H1 (cell line): ENCODE measurements at regions not wholly inside any gene's neighbourhood (a gene's known extent, or its start where the extent isn't known, plus 50 kb on each side); places are given as distances from the start of the nearest gene placed in this dataset.

Experiments
- CTCF ChIA-PET: fragments of 300-600 bp; sonication (Branson Sonifier 250); formaldehyde crosslinking; loops from one replicate; lab custom pipeline; 2021; ENCODE audit not compliant: partially characterized antibody; lab: Charles Lee
- POLR2A ChIA-PET: fragments of 300-600 bp; sonication (Branson Sonifier 250); formaldehyde crosslinking; loops from one replicate; lab custom pipeline; 2021; ENCODE audit warnings: inconsistent platforms; ENCODE audit not compliant: partially characterized antibody; lab: Charles Lee
- DNase-seq, 2 experiments: peaks; one replicate each; pipeline versions ENCODE4 v3.0.0 to v3.0.0-alpha.2; 2010 to 2022; ENCODE audit warnings: low spot score in 2 of 2, low read depth in 1 of 2, mixed read lengths in 1 of 2
- FAIRE-seq: peaks from 2 replicates; lab custom pipeline; 2011; peaks lifted over from hg19 to GRCh38; lab: Jason Lieb, UNC
- H2AFZ ChIP-seq: 2 replicates; pipeline ENCODE4 v1.8.1; 2012; ENCODE audit warnings: low read length, inconsistent platforms
- H2AK5ac ChIP-seq: 2 replicates; pipeline ENCODE4 v1.6.1; 2013; ENCODE audit warnings: low read depth, low read length
- H2BK120ac ChIP-seq: replicated peaks from 2 replicates; pipeline ENCODE3; 2013; ENCODE audit warnings: low read depth, low read length, inconsistent platforms
- H2BK12ac ChIP-seq: 2 replicates; pipeline ENCODE4 v1.6.1; 2013; ENCODE audit warnings: low read depth, low read length
- H2BK15ac ChIP-seq: 2 replicates; pipeline ENCODE4 v1.6.1; 2013; ENCODE audit warnings: low read length
- H2BK20ac ChIP-seq: 2 replicates; pipeline ENCODE4 v1.6.1; 2013; ENCODE audit warnings: low read length
- H2BK5ac ChIP-seq: 2 replicates; pipeline ENCODE4 v1.6.1; 2013; ENCODE audit warnings: low read depth, low read length
- H3K14ac ChIP-seq: 2 replicates; pipeline ENCODE4 v1.6.1; 2013; ENCODE audit warnings: inconsistent platforms; ENCODE audit not compliant: insufficient read length
- H3K18ac ChIP-seq: 2 replicates; pipeline ENCODE4 v1.6.1; 2013; ENCODE audit warnings: low read length; ENCODE audit errors: extremely low read depth
- H3K23ac ChIP-seq: 2 replicates; pipeline ENCODE4 v1.6.1; 2013; ENCODE audit warnings: inconsistent platforms; ENCODE audit not compliant: insufficient read length
- H3K23me2 ChIP-seq: 2 replicates; pipeline ENCODE4 v1.6.1; 2013; ENCODE audit warnings: low read depth, low read length
- H3K27ac ChIP-seq: 2 replicates; pipeline ENCODE4 v1.6.1; 2011; ENCODE audit warnings: low read depth, low read length, inconsistent platforms
- H3K27me3 ChIP-seq, 4 experiments: replicated peaks in 1 of 4; 1 replicate in 1 of 4; 2 replicates in 3 of 4; pipeline versions ENCODE4 v1.6.1 to v1.8.1; 2011 to 2013; ENCODE audit warnings: low read length in 3 of 4, mild to moderate bottlenecking in 3 of 4, inconsistent platforms in 2 of 4, mixed read lengths in 2 of 4, moderate library complexity in 1 of 4; ENCODE audit not compliant: control insufficient read depth in 3 of 4, insufficient read depth in 3 of 4; ENCODE audit errors: extremely low read depth in 1 of 4
- H3K36me3 ChIP-seq, 4 experiments: 2 replicates each; pipeline versions ENCODE4 v1.6.1 to v1.8.1; 2011 to 2013; ENCODE audit warnings: mild to moderate bottlenecking in 4 of 4, low read length in 3 of 4, moderate library complexity in 2 of 4, control low read depth in 1 of 4, inconsistent platforms in 1 of 4; ENCODE audit not compliant: insufficient read depth in 4 of 4, control insufficient read depth in 2 of 4
- H3K4ac ChIP-seq: replicated peaks from 2 replicates; pipeline ENCODE3; 2013; ENCODE audit warnings: low read length, low read depth, mixed read lengths, inconsistent platforms; ENCODE audit not compliant: insufficient read length
- H3K4me1 ChIP-seq, 4 experiments: replicated peaks in 1 of 4; 1 replicate in 1 of 4; 2 replicates in 3 of 4; pipeline versions ENCODE4 v1.6.1 to v1.8.1; 2011 to 2013; ENCODE audit warnings: low read length in 3 of 4, inconsistent platforms in 2 of 4, mixed read lengths in 1 of 4; ENCODE audit not compliant: insufficient read depth in 4 of 4, control insufficient read depth in 3 of 4
- H3K4me2 ChIP-seq, 2 experiments: 2 replicates each; pipeline versions ENCODE4 v1.6.1 to v1.8.1; 2011 to 2013; ENCODE audit warnings: low read depth in 2 of 2, low read length in 2 of 2, control low read depth in 1 of 2, inconsistent platforms in 1 of 2, mild to moderate bottlenecking in 1 of 2; ENCODE audit not compliant: insufficient read depth in 1 of 2
- H3K4me3 ChIP-seq, 4 experiments: fragments of 200-600, 300-600 bp in 1 of 4; sonication (generic), shearing (Covaris generic), sonication (Bioruptor Twin) in 1 of 4; 2 replicates each; pipeline versions ENCODE4 v1.5.1 to v1.8.1; 2011 to 2016; ENCODE audit warnings: low read length in 4 of 4, low read depth in 3 of 4, control low read depth in 2 of 4, inconsistent platforms in 2 of 4, mild to moderate bottlenecking in 2 of 4, mixed read lengths in 1 of 4, moderate library complexity in 1 of 4; ENCODE audit not compliant: insufficient read depth in 2 of 4; ENCODE audit errors: extremely low read depth in 1 of 4
- H3K56ac ChIP-seq: replicated peaks from 2 replicates; pipeline ENCODE3; 2013; ENCODE audit warnings: low read depth, mild to moderate bottlenecking, mixed read lengths, low read length, inconsistent platforms; ENCODE audit not compliant: insufficient read length
- H3K79me1 ChIP-seq: 2 replicates; pipeline ENCODE4 v1.6.1; 2013; ENCODE audit warnings: low read depth, low read length, control low read depth
- H3K79me2 ChIP-seq, 2 experiments: 2 replicates each; pipeline versions ENCODE4 v1.6.1 to v1.8.1; 2012 to 2013; ENCODE audit warnings: low read length in 2 of 2, mild to moderate bottlenecking in 2 of 2, inconsistent platforms in 1 of 2; ENCODE audit not compliant: insufficient read depth in 2 of 2, control insufficient read depth in 1 of 2
- H3K9ac ChIP-seq, 4 experiments: replicated peaks in 1 of 4; 1 replicate in 1 of 4; 2 replicates in 3 of 4; pipeline versions ENCODE4 v1.6.1 to v1.8.1; 2011 to 2013; ENCODE audit warnings: low read depth in 3 of 4, low read length in 3 of 4, control low read depth in 2 of 4, mild to moderate bottlenecking in 2 of 4, moderate library complexity in 2 of 4, inconsistent platforms in 1 of 4; ENCODE audit errors: extremely low read depth in 1 of 4
- H3K9me3 ChIP-seq, 2 experiments: 2 replicates each; pipeline versions ENCODE4 v1.6.1 to v1.8.1; 2012 to 2013; ENCODE audit warnings: mild to moderate bottlenecking in 2 of 2, moderate library complexity in 2 of 2, control low read depth in 1 of 2, inconsistent platforms in 1 of 2, low read depth in 1 of 2, low read length in 1 of 2, mixed read lengths in 1 of 2; ENCODE audit not compliant: insufficient read depth in 2 of 2
- H4K20me1 ChIP-seq, 2 experiments: replicated peaks in 1 of 2; 2 replicates each; pipeline versions ENCODE3 to v1.8.1; 2011 to 2013; ENCODE audit warnings: inconsistent platforms in 2 of 2, low read length in 2 of 2, mild to moderate bottlenecking in 1 of 2; ENCODE audit not compliant: insufficient read depth in 2 of 2, control insufficient read depth in 1 of 2
- H4K5ac ChIP-seq: 2 replicates; pipeline ENCODE4 v1.6.1; 2013; ENCODE audit warnings: low read length, low read depth, mixed read lengths, inconsistent platforms; ENCODE audit not compliant: insufficient read length
- H4K8ac ChIP-seq: 2 replicates; pipeline ENCODE4 v1.8.0; 2013; ENCODE audit warnings: mild to moderate bottlenecking, moderate library complexity, low read length, inconsistent platforms; ENCODE audit not compliant: insufficient read depth; ENCODE audit errors: extremely low read depth
- H4K91ac ChIP-seq: replicated peaks from 2 replicates; pipeline ENCODE3; 2013; ENCODE audit warnings: low read length, mixed read lengths, inconsistent platforms; ENCODE audit not compliant: insufficient read length
- CBX8 ChIP-seq: fragments of 300-800, 300-1000 bp; sonication (generic); IDR thresholded peaks from 2 replicates; pipeline ENCODE4 v1.7.1; 2016; ENCODE audit warnings: low read depth, low read length, borderline replicate concordance
- CHD2 ChIP-seq: IDR thresholded peaks from 2 replicates; pipeline ENCODE4 v1.6.1; 2012; ENCODE audit warnings: low read length, improper control_type of control experiment
- CTBP2 ChIP-seq: IDR thresholded peaks from 2 replicates; pipeline ENCODE4 v1.7.0; 2011; ENCODE audit warnings: borderline replicate concordance, mild to moderate bottlenecking, moderate library complexity, mixed read lengths, low read length; ENCODE audit not compliant: insufficient read depth, insufficient read length
- HDAC2 ChIP-seq, 2 experiments: fragments of 300-600 bp in 1 of 2; sonication (generic) in 1 of 2; IDR thresholded peaks; 2 replicates each; pipeline ENCODE4 v1.6.1; 2011 to 2012; ENCODE audit warnings: low read depth in 2 of 2, low read length in 2 of 2, mild to moderate bottlenecking in 2 of 2, moderate library complexity in 2 of 2, borderline replicate concordance in 1 of 2, inconsistent platforms in 1 of 2
- JUN ChIP-seq: IDR thresholded peaks from 2 replicates; pipeline ENCODE4 v1.6.1; 2011; ENCODE audit warnings: low read depth, mild to moderate bottlenecking, improper control_type of control experiment, low read length
- POLR2A ChIP-seq, 2 experiments: IDR thresholded peaks; 1 replicate in 1 of 2; 2 replicates in 1 of 2; pipeline ENCODE4 v1.6.1; 2011; ENCODE audit warnings: low read depth in 2 of 2, low read length in 2 of 2, mild to moderate bottlenecking in 2 of 2; ENCODE audit errors: control extremely low read depth in 1 of 2
- RFX5 ChIP-seq: IDR thresholded peaks from 2 replicates; pipeline ENCODE4 v1.6.1; 2011; ENCODE audit warnings: low read depth, low read length, improper control_type of control experiment, borderline replicate concordance
- SAP30 ChIP-seq: fragments of 300-600 bp; sonication (generic); IDR thresholded peaks from 2 replicates; pipeline ENCODE4 v1.7.1; 2012; ENCODE audit warnings: low read length, moderate library complexity, mild to moderate bottlenecking, inconsistent platforms; ENCODE audit not compliant: insufficient read depth, insufficient replicate concordance
- SP2 ChIP-seq: IDR thresholded peaks from 2 replicates; pipeline ENCODE4 v1.6.1; 2012; ENCODE audit warnings: mild to moderate bottlenecking, low read length, inconsistent platforms
- TBP ChIP-seq: IDR thresholded peaks from 2 replicates; pipeline ENCODE4 v1.6.1; 2011; ENCODE audit warnings: low read depth, low read length, improper control_type of control experiment
- TEAD4 ChIP-seq: IDR thresholded peaks from 2 replicates; pipeline ENCODE4 v1.6.1; 2012; ENCODE audit warnings: low read depth, low read length, inconsistent platforms, mixed read lengths

GRCh38 chr6:127030111-127030510, 88.4 kb upstream of the RSPO3 start:
- no peak overlapping the region for H3K27ac ChIP-seq
- no peak overlapping the region for H2AFZ ChIP-seq
- H3K4me1 ChIP-seq = no peaks in the 10 kb centered on the region
- H4K5ac ChIP-seq = no peak overlapping the region
- H3K27me3 ChIP-seq = no peaks in the 10 kb centered on the region
- H2AK5ac ChIP-seq = no peak overlapping the region
- no peak overlapping the region for H2BK20ac ChIP-seq
- H3K56ac ChIP-seq = no peak overlapping the region
- ChIA-PET CTCF (no interaction called here), POLR2A (no interaction called here)
- H3K18ac ChIP-seq = no peak overlapping the region
- no peak overlapping the region for H3K23ac ChIP-seq
- H2BK15ac ChIP-seq = no peak overlapping the region
- no peaks in the 10 kb centered on the region for H3K79me1 ChIP-seq
- no peaks in the 10 kb centered on the region for H4K20me1 ChIP-seq
- H3K14ac ChIP-seq = no peak overlapping the region
- no peak overlapping the region for H4K91ac ChIP-seq
- H3K79me2 ChIP-seq = no peaks in the 10 kb centered on the region
- no peak overlapping the region for H4K8ac ChIP-seq
- no peak overlapping the region for H3K4me2 ChIP-seq
- DNase-seq (no peak), FAIRE-seq (no peak)
- no peak overlapping the region for H2BK5ac ChIP-seq
- H3K36me3 ChIP-seq = no peaks in the 10 kb centered on the region
- no peak overlapping the region for H2BK12ac ChIP-seq
- H2BK120ac ChIP-seq = no peak overlapping the region
- H3K23me2 ChIP-seq = no peaks in the 10 kb centered on the region
- no peak overlapping the region for H3K4ac ChIP-seq
- no peak overlapping the region for H3K9ac ChIP-seq
- no peaks in the 10 kb centered on the region for H3K9me3 ChIP-seq
- H3K4me3 ChIP-seq = no peak overlapping the region
- no peak for TF ChIP-seq HDAC2 (IDR thresholded peaks at IDR 0.05; ENCODE audit: borderline replicate concordance in 1 of 2, low read depth in 2 of 2, low read length in 2 of 2)
- TF ChIP-seq CTBP2 = no peak
- TF ChIP-seq SP2 = no peak
- TF ChIP-seq SAP30 = no peak
- TF ChIP-seq CBX8 = no peak
- TF ChIP-seq JUN = no peak
- no peak for TF ChIP-seq TBP
- no peak for TF ChIP-seq RFX5
- no peak for TF ChIP-seq TEAD4
- no peak for TF ChIP-seq POLR2A (IDR thresholded peaks at IDR 0.05; ENCODE audit: control extremely low read depth in 1 of 2, low read depth in 2 of 2, low read length in 2 of 2)
- no peak for TF ChIP-seq CHD2
